GM12874 (cell line): ENCODE measurements at regions not wholly inside any gene's neighbourhood (a gene's known extent, or its start where the extent isn't known, plus 50 kb on each side); places are given as distances from the start of the nearest gene placed in this dataset.

Source experiments
- TF ChIP-seq, protein P1 (sequence below): IDR thresholded peaks from 2 replicates; pipeline ENCODE4 v1.5.1; 2011; ENCODE audit warnings: low read depth, mild to moderate bottlenecking, control low read depth, low read length, moderate library complexity; ENCODE audit not compliant: insufficient read depth

DNA sequence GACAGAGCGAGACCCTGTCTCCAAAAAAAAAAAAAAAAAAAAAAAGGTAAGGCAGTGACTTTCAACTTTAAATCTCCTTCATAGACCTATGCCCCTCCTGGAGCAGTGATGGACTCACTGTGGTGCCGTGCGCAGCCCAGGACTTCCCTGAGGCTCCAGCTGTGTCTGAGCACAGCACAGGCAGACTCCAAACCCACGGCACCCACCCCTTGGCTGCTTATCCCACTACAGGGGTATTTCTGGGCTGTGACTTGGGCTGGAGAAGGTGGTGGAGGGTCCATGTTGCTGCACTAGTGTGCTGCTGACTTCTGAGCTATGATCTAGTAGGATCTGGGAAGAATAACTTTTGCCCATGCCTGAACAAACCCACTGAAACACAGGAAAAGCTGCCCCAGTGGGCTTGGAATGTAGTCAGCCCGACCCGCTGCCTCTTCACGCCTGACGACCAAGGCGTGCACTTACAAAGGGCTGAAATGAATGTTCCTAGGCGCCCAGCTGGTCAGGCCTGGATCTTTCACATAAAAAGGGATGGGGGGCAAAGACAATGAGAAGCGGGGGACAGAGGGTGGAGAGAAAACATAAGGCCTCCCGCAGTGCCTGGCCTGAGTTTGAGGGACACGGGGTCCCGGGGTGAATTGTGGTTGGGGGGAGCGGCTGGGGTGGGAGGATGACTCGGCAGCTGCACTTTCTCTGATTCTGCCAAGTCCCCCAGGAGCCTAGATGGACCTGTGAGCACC is 83.0 kb downstream of the IRF8 start:
- TF ChIP-seq, protein P1, sequence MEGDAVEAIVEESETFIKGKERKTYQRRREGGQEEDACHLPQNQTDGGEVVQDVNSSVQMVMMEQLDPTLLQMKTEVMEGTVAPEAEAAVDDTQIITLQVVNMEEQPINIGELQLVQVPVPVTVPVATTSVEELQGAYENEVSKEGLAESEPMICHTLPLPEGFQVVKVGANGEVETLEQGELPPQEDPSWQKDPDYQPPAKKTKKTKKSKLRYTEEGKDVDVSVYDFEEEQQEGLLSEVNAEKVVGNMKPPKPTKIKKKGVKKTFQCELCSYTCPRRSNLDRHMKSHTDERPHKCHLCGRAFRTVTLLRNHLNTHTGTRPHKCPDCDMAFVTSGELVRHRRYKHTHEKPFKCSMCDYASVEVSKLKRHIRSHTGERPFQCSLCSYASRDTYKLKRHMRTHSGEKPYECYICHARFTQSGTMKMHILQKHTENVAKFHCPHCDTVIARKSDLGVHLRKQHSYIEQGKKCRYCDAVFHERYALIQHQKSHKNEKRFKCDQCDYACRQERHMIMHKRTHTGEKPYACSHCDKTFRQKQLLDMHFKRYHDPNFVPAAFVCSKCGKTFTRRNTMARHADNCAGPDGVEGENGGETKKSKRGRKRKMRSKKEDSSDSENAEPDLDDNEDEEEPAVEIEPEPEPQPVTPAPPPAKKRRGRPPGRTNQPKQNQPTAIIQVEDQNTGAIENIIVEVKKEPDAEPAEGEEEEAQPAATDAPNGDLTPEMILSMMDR, result no peak

DNA sequence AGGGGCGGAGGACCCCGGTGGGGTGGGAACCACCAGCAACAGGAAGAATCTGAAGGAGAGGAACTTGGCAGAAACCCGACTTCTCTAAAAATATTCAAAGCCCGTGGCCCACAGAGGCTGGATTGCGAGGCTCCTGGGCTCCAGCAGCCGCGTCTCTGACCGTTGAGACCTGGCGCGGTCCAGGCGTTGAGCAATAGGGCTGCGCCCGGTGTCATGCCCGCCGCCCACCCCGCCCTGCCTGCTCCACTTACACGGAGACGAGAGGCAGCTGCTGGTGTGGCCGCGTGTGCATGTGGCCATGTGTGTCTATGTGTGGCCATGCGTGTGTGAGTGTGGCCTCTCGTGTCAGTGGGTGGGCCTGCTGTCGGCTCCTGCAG is 83.6 kb downstream of the IRF8 start:
- TF ChIP-seq, protein P1, result no peak

DNA sequence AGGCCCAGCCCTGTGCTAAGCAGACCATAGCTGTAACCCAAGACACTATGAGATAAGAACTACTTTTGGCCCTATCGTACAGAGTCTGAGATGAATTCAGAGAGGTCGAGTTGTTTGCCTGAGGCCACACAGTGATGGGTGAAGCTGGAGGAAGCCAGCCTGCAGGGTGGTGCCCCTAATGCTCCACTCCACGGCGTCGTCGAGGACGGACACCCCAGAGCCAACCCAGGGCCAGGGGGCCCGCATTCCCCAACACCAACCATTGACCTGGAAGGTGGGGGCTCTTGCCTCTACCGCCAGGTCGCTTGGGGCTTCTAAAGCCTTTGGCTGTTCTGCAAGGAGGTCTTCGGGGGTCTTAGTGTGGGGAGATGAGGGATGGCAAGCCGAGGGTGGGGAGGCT is 84.1 kb downstream of the IRF8 start:
- TF ChIP-seq, protein P1, result no peak

DNA sequence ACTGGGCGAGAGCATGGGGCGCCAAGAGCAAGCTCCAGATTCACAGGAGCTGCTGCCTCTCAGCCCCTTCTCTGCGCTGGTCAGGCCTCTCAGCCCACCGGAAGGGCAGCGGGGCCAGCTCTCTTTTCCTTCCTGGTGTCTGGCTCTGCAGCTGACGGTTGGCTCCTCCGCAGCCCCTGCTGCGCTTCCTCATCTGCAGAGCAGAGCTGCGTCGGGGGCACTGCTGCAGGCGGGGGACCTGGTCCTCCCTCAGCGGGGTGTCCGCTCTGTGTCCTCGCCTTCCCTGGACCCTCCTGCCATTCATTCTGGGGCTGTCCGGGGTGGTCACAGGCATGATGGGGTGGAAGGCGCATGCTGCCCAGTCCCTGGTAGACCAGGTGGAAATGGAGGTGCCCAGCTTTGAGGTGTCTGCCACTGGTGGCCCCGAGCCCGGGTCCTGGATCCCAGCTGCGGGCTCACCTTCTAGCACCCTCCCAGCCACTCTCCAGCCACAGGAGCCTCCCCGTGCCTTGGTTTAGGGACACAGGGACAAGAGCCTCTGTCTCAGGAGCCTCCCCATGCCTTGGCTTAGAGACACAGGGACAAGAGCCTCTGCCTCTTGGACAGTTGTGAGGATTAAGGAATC is 84.8 kb downstream of the IRF8 start:
- TF ChIP-seq, protein P1, result no peak

DNA sequence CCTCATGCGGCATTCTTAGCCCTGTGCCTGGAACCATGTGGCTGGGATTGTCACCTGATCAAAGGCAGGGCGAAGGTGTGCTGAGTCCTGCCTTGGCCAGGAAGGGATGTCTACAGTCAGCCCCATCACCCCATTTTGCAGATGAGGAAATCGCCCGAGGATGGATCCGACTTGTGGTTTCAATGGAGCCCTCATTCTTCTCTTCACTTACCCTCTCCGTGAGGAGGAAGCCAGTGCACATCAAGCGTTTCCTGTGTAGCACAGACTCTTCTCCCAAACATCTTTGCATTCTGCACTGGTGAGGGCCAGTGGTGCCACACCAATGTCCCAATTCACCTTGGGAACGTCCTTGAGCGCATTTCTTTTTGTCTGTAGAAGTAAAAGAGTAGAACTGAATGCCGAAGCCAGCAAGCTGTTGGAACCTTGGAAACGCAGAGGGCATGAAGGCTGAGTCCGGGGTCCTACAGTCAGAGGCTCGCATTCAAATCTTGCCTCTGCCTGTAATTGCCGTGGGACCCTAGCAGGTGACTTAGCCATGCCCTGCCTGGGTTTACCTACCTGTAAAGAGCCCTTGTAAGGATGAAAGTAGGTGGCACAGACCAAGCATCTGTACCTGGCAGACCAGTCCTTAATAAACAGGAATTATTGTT is 85.4 kb downstream of the IRF8 start:
- TF ChIP-seq, protein P1, result no peak

DNA sequence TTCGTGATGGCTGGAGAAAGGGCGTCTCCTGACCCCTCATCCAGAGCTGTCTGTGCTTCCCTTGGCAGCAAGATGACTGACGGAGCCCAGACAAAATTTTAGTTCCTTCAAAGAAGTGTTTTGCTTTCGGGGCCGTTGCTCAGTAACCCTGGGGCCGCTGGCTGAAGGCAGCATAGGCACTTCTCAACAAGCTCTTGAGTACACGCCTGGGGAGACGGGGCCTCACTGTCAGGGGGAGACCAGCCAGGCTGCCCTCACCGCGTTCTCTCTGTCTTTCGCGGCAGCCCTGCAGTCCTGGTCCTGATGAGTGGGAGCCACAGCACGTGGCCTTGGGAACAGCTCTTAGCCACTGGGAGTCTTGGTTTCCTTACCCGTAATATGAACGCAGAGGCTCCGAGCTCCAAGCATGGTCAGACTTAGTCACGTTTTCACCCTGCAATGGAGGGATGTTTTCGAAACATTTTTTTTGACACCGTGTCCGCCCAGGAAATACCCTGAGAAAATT is 86.0 kb downstream of the IRF8 start:
- TF ChIP-seq, protein P1, result no peak
